NB4 (cell line): ENCODE measurements at regions not wholly inside any gene's neighbourhood (a gene's known extent, or its start where the extent isn't known, plus 50 kb on each side); places are given as distances from the start of the nearest gene placed in this dataset.

Experiments used
- DNase-seq: peaks from one replicate; pipeline ENCODE4 v3.0.0; 2010; ENCODE audit warnings: low read depth
- H3K4me3 ChIP-seq: one replicate; pipeline ENCODE4 v1.5.1; 2011; ENCODE audit warnings: mild to moderate bottlenecking, low read depth, low read length, moderate library complexity
- CTCF ChIP-seq: IDR thresholded peaks from one replicate; pipeline ENCODE4 v1.5.1; 2012; ENCODE audit warnings: low read depth, low read length
- MAX ChIP-seq: IDR thresholded peaks from 2 replicates; pipeline ENCODE4 v1.6.1; 2011; ENCODE audit warnings: low read depth, low read length
- MYC ChIP-seq: IDR thresholded peaks from 2 replicates; pipeline ENCODE4 v1.6.1; 2011; ENCODE audit warnings: low read depth, low read length
- POLR2A ChIP-seq: IDR thresholded peaks from 2 replicates; pipeline ENCODE4 v1.6.1; 2011; ENCODE audit warnings: mild to moderate bottlenecking; ENCODE audit not compliant: insufficient read length; ENCODE audit errors: extremely low read depth

- DNase-seq: no peak
- TF ChIP-seq CTCF (no peak), POLR2A (no peak), MAX (no peak), MYC (no peak)
- H3K4me3 ChIP-seq: no peak overlapping the region
These were observed 175.2 kb upstream of the ZC3H12A start for GRCh38 chr1:37299216-37299615.

- TF ChIP-seq POLR2A (no peak), MAX (no peak), MYC (no peak), CTCF (no peak)
- no peak overlapping the region for H3K4me3 ChIP-seq
- DNase-seq: no peak
These were observed 170.4 kb upstream of the ZC3H12A start for GRCh38 chr1:37303884-37304574.

- H3K4me3 ChIP-seq: no peak overlapping the region
- DNase-seq: no peak
- no peak for TF ChIP-seq MAX
- no peak for TF ChIP-seq CTCF
- TF ChIP-seq POLR2A: no peak
- no peak for TF ChIP-seq MYC
These were observed 169.3 kb upstream of the ZC3H12A start for GRCh38 chr1:37305108-37305507.

GRCh38 chr1:37305841-37306240, 168.5 kb upstream of the ZC3H12A start:
- no peak for DNase-seq
- no peak overlapping the region for H3K4me3 ChIP-seq
- TF ChIP-seq MYC (no peak), MAX (no peak), POLR2A (no peak), CTCF (no peak)

GRCh38 chr1:37306461-37306860, 167.9 kb upstream of the ZC3H12A start:
- TF ChIP-seq CTCF (no peak), MAX (no peak), POLR2A (no peak), MYC (no peak)
- DNase-seq: no peak
- H3K4me3 ChIP-seq: no peak overlapping the region

- TF ChIP-seq MYC (no peak), POLR2A (no peak), MAX (no peak), CTCF (no peak)
- no peak overlapping the region for H3K4me3 ChIP-seq
- no peak for DNase-seq
These were observed 167.5 kb upstream of the ZC3H12A start for GRCh38 chr1:37306871-37307270.
